ENCODE measurements at regions not wholly inside any gene's neighbourhood (a gene's known extent, or its start where the extent isn't known, plus 50 kb on each side); places are given as distances from the start of the nearest gene placed in this dataset.

- DNase-seq (ENCODE audit: low spot score): no peak
Measured at GRCh38 chr2:136373841-136374240, 255.9 kb upstream of the CXCR4 start.

GRCh38 chr2:136373029-136373428 lies 255.1 kb upstream of the CXCR4 start:
- DNase-seq (ENCODE audit: low spot score): no peak

- no peak for DNase-seq (ENCODE audit: low spot score)
Measured at GRCh38 chr2:136363900-136364299, 246.0 kb upstream of the CXCR4 start.

DNA sequence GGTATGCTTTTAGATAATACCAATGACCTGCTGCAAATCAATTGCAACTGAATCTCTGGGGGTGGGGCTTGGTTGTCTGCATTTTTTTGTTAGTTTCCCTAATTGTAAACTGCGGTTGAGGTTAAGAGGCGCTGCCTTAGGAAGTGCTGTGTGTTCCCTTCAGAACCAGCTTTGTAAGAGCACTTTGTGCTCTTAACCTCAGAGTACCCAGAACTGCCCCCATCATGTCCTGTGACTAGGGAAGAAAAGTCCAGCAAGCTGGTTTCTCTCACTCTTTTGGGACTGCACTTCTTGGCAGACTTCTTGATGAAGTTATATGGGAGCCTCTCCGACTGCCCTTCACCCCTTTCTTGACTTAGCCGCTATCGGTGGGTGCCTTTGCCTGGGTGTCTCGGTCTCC lies 245.5 kb upstream of the CXCR4 start:
- no peak for DNase-seq (ENCODE audit: low spot score)

DNA sequence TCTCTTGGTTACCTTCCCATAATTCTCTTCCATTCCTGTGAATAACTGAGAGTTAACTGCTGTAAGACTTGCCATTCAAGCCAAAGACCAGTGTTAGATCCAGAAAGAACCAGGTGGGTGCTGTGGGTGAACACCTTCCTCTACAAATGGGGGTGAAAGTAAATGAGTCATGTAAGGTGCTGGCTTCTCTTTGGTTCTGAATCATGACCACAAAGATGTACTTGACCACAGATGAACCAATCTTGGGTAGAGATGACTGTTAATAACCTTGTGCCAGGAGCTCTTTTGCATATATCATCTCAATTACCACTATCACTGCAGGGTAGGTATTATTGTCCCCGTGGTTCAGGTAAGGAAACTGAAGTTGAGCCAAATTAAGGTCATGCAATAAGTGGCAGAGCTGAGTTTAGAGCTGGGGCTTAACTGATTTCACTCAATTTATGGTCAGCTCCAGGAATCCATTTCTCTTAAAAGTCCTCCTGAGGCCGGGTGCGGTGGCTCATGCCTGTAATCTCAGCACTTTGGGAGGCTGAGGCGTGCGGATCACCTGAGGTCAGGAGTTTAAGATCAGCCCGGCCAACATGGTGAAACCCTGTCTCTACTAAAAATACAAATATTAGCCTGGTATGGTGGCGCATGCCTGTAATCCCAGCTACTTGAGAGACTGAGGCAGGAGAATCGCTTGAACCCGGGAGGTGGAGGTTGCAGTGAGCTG lies 244.9 kb upstream of the CXCR4 start:
- no peak for DNase-seq (ENCODE audit: low spot score)

GRCh38 chr2:136361521-136361920 lies 243.6 kb upstream of the CXCR4 start:
- no peak for DNase-seq (ENCODE audit: low spot score)

DNA sequence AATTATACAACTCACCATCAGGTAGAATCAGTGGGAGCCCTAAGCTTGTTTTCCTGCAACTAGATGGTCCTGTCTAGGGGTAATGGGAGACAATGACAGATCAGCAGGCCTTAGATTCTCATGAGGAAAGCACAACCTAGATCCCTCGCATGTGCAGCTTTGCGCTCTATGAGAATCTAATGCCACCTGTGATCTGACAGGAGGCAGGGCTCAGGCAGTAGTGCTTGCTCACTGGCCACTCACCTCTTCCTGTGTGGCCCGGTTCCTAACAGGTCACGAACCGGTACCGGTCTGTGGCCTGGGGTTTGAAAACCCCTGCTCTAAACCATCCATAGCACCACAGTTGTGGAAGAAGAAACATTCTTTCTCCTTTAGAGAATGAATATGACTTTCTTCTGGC lies 242.8 kb upstream of the CXCR4 start:
- DNase-seq (ENCODE audit: low spot score): no peak

- no peak for DNase-seq (ENCODE audit: low spot score)
Measured at GRCh38 chr2:136359121-136359965, 241.4 kb upstream of the CXCR4 start.

DNA sequence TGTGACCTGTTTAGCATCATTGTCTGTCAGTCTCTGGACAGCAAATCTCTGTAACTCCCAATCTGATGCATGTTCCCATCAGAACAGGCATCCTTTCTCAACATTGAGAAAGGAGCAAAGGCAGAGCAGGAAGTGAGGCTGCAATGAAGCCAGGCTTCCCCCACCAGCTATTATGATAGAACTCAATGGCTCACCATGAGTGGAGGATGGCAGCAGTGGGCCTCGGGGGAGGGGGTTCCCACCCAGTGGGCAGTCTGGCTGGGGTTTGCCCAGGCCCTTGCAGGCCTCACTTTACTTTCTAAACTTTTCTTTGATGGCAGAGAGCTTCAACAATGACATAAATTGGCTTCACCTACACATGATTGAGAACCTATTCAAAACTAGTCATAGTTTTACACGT lies 240.6 kb upstream of the CXCR4 start:
- DNase-seq (ENCODE audit: low spot score): no peak

GRCh38 chr2:136357007-136357380 lies 239.0 kb upstream of the CXCR4 start:
- no peak for DNase-seq (ENCODE audit: low spot score)

DNA sequence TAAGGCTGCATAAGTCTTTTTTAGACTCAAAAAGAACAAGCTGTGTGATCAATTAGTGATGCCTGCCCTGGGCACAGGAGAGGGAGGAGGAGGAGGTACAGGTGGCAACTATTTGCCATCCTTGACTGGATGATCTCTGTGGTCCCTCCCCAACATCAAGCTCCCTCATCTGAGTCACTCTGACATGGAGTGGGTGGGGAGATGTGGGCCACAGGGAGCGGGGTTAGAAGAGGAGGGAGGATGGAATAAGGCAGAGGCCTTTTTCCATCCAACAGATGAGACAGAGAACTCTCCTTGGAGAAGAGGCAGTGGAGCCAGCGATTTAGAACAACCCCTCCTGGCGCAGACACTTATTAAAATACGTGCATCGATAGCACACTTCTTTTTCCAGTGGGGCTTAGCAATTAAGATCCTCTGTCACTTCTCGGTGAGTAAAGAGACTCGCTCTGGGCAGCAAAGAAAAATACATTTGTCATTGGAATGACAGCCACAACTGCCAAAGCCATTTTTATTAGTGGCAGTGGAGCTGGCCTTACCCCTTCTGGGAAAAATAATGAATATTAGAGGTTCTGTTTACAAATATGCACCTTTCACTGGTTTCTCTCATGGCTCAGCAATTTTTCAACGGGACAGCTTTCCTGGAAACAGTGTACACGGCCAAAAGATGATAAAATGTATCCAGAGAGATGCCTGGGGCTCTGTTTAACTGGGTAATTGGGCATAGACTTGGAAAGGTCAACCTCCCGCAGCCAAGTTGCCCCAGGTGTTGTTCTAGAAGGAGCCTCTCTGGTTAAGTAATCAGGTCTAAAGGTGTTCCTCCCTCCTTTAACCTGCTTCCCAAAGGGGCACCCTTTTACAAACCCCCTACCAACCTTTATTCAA lies 238.4 kb upstream of the CXCR4 start:
- DNase-seq (ENCODE audit: low spot score): no peak

DNA sequence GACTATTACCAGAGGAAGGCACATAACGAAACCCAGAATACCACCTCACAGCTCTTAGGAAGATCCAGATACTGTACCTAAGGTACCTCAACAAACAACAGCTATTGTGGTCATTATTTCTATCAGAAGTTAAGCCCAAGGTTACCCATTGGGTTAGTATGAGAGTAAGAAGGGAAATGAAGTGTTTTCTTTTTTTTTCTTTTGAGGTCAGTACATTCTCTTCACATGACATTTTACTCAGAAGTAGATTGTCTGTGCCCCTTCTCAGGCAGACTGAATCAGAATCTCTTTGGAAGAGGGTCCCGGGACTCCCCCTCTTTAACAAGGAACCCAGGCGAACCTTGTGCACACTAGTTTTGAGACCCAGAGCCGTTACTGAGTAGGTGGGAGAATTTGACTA lies 233.7 kb upstream of the CXCR4 start:
- no peak for DNase-seq (ENCODE audit: low spot score)

DNA sequence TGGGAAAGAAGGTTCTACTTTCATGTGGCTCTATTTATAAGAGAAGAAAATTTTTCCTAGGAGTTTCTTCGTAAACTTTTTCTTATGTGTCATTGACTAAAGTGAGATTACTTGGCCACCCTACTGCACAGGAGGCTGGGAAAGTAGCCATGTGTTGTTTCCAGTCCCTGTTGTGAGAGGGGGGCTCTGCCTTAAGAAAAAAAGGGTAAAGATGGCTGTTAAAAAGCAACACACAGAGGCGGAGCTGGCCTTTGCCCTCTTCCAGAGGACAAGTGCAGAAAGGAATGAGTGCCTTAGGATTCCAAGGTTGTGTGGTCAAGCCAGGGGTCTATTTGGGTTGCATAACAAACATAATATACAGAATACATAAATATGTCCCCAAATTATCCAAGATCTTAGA lies 230.0 kb upstream of the CXCR4 start:
- no peak for DNase-seq (ENCODE audit: low spot score)

DNA sequence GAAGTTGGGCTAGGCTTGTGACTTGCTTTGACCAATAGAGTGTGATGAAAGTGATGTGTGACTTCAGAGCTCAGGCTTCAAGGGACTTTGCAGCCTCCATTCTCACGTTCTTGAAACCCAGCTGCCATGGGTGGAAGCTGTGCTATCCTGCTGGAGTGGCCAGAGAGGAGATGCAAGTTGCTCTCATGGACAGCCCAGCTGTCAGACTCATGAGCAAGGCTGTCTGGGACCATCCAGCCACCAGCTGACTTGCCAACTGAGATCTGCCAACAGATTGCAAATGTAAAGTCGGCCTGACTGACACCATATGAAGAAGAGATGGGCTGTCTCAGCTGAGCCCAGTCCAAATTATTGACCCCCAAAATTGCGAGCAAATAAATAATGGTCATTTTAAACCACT lies 226.4 kb upstream of the CXCR4 start:
- DNase-seq (ENCODE audit: low spot score): no peak

GRCh38 chr2:136342138-136342537 lies 224.2 kb upstream of the CXCR4 start:
- no peak for DNase-seq (ENCODE audit: low spot score)

DNA sequence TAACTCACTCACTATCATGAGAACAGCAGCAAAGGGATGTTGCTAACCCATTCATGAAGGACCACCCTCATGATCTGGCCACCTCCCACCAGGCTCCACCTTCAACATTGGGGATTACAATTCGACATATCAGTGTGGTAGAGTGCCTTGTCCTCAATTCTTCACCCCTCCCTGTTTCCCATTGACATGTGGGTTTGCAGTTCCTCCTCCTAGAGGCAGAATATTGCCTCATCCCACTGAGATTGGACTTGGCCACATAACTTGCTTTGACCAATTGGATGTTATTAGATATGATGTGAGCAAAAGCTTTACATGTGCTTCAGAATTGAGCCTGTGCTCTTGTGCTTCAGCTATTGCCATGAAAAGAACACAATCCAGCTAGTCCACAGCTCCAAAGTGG lies 217.0 kb upstream of the CXCR4 start:
- DNase-seq (ENCODE audit: low spot score): no peak

GRCh38 chr2:136332436-136333095 lies 214.6 kb upstream of the CXCR4 start:
- no peak for DNase-seq (ENCODE audit: low spot score)

GRCh38 chr2:136331226-136331625 lies 213.3 kb upstream of the CXCR4 start:
- no peak for DNase-seq (ENCODE audit: low spot score)

- DNase-seq (ENCODE audit: low spot score): no peak
Measured at GRCh38 chr2:136328207-136328795, 210.4 kb upstream of the CXCR4 start.

- DNase-seq (ENCODE audit: low spot score): no peak
Measured at GRCh38 chr2:136327162-136327852, 209.4 kb upstream of the CXCR4 start.

- no peak for DNase-seq (ENCODE audit: low spot score)
Measured at GRCh38 chr2:136325844-136326331, 207.9 kb upstream of the CXCR4 start.
